H1 (cell line): ENCODE measurements at regions not wholly inside any gene's neighbourhood (a gene's known extent, or its start where the extent isn't known, plus 50 kb on each side); places are given as distances from the start of the nearest gene placed in this dataset.

Experiments
- CTCF ChIA-PET: fragments of 300-600 bp; sonication (Branson Sonifier 250); formaldehyde crosslinking; loops from one replicate; lab custom pipeline; 2021; ENCODE audit not compliant: partially characterized antibody; lab: Charles Lee
- POLR2A ChIA-PET: fragments of 300-600 bp; sonication (Branson Sonifier 250); formaldehyde crosslinking; loops from one replicate; lab custom pipeline; 2021; ENCODE audit warnings: inconsistent platforms; ENCODE audit not compliant: partially characterized antibody; lab: Charles Lee
- DNase-seq, 2 experiments: peaks; one replicate each; pipeline versions ENCODE4 v3.0.0 to v3.0.0-alpha.2; 2010 to 2022; ENCODE audit warnings: low spot score in 2 of 2, low read depth in 1 of 2, mixed read lengths in 1 of 2
- FAIRE-seq: peaks from 2 replicates; lab custom pipeline; 2011; peaks lifted over from hg19 to GRCh38; lab: Jason Lieb, UNC
- H2AFZ ChIP-seq: 2 replicates; pipeline ENCODE4 v1.8.1; 2012; ENCODE audit warnings: low read length, inconsistent platforms
- H2AK5ac ChIP-seq: 2 replicates; pipeline ENCODE4 v1.6.1; 2013; ENCODE audit warnings: low read depth, low read length
- H2BK120ac ChIP-seq: replicated peaks from 2 replicates; pipeline ENCODE3; 2013; ENCODE audit warnings: low read depth, low read length, inconsistent platforms
- H2BK12ac ChIP-seq: 2 replicates; pipeline ENCODE4 v1.6.1; 2013; ENCODE audit warnings: low read depth, low read length
- H2BK15ac ChIP-seq: 2 replicates; pipeline ENCODE4 v1.6.1; 2013; ENCODE audit warnings: low read length
- H2BK20ac ChIP-seq: 2 replicates; pipeline ENCODE4 v1.6.1; 2013; ENCODE audit warnings: low read length
- H2BK5ac ChIP-seq: 2 replicates; pipeline ENCODE4 v1.6.1; 2013; ENCODE audit warnings: low read depth, low read length
- H3K14ac ChIP-seq: 2 replicates; pipeline ENCODE4 v1.6.1; 2013; ENCODE audit warnings: inconsistent platforms; ENCODE audit not compliant: insufficient read length
- H3K18ac ChIP-seq: 2 replicates; pipeline ENCODE4 v1.6.1; 2013; ENCODE audit warnings: low read length; ENCODE audit errors: extremely low read depth
- H3K23ac ChIP-seq: 2 replicates; pipeline ENCODE4 v1.6.1; 2013; ENCODE audit warnings: inconsistent platforms; ENCODE audit not compliant: insufficient read length
- H3K23me2 ChIP-seq: 2 replicates; pipeline ENCODE4 v1.6.1; 2013; ENCODE audit warnings: low read depth, low read length
- H3K27ac ChIP-seq: 2 replicates; pipeline ENCODE4 v1.6.1; 2011; ENCODE audit warnings: low read depth, low read length, inconsistent platforms
- H3K27me3 ChIP-seq, 4 experiments: replicated peaks in 1 of 4; 1 replicate in 1 of 4; 2 replicates in 3 of 4; pipeline versions ENCODE4 v1.6.1 to v1.8.1; 2011 to 2013; ENCODE audit warnings: low read length in 3 of 4, mild to moderate bottlenecking in 3 of 4, inconsistent platforms in 2 of 4, mixed read lengths in 2 of 4, moderate library complexity in 1 of 4; ENCODE audit not compliant: control insufficient read depth in 3 of 4, insufficient read depth in 3 of 4; ENCODE audit errors: extremely low read depth in 1 of 4
- H3K36me3 ChIP-seq, 4 experiments: 2 replicates each; pipeline versions ENCODE4 v1.6.1 to v1.8.1; 2011 to 2013; ENCODE audit warnings: mild to moderate bottlenecking in 4 of 4, low read length in 3 of 4, moderate library complexity in 2 of 4, control low read depth in 1 of 4, inconsistent platforms in 1 of 4; ENCODE audit not compliant: insufficient read depth in 4 of 4, control insufficient read depth in 2 of 4
- H3K4ac ChIP-seq: replicated peaks from 2 replicates; pipeline ENCODE3; 2013; ENCODE audit warnings: low read length, low read depth, mixed read lengths, inconsistent platforms; ENCODE audit not compliant: insufficient read length
- H3K4me1 ChIP-seq, 4 experiments: replicated peaks in 1 of 4; 1 replicate in 1 of 4; 2 replicates in 3 of 4; pipeline versions ENCODE4 v1.6.1 to v1.8.1; 2011 to 2013; ENCODE audit warnings: low read length in 3 of 4, inconsistent platforms in 2 of 4, mixed read lengths in 1 of 4; ENCODE audit not compliant: insufficient read depth in 4 of 4, control insufficient read depth in 3 of 4
- H3K4me2 ChIP-seq, 2 experiments: 2 replicates each; pipeline versions ENCODE4 v1.6.1 to v1.8.1; 2011 to 2013; ENCODE audit warnings: low read depth in 2 of 2, low read length in 2 of 2, control low read depth in 1 of 2, inconsistent platforms in 1 of 2, mild to moderate bottlenecking in 1 of 2; ENCODE audit not compliant: insufficient read depth in 1 of 2
- H3K4me3 ChIP-seq, 4 experiments: fragments of 200-600, 300-600 bp in 1 of 4; sonication (generic), shearing (Covaris generic), sonication (Bioruptor Twin) in 1 of 4; 2 replicates each; pipeline versions ENCODE4 v1.5.1 to v1.8.1; 2011 to 2016; ENCODE audit warnings: low read length in 4 of 4, low read depth in 3 of 4, control low read depth in 2 of 4, inconsistent platforms in 2 of 4, mild to moderate bottlenecking in 2 of 4, mixed read lengths in 1 of 4, moderate library complexity in 1 of 4; ENCODE audit not compliant: insufficient read depth in 2 of 4; ENCODE audit errors: extremely low read depth in 1 of 4
- H3K56ac ChIP-seq: replicated peaks from 2 replicates; pipeline ENCODE3; 2013; ENCODE audit warnings: low read depth, mild to moderate bottlenecking, mixed read lengths, low read length, inconsistent platforms; ENCODE audit not compliant: insufficient read length
- H3K79me1 ChIP-seq: 2 replicates; pipeline ENCODE4 v1.6.1; 2013; ENCODE audit warnings: low read depth, low read length, control low read depth
- H3K79me2 ChIP-seq, 2 experiments: 2 replicates each; pipeline versions ENCODE4 v1.6.1 to v1.8.1; 2012 to 2013; ENCODE audit warnings: low read length in 2 of 2, mild to moderate bottlenecking in 2 of 2, inconsistent platforms in 1 of 2; ENCODE audit not compliant: insufficient read depth in 2 of 2, control insufficient read depth in 1 of 2
- H3K9ac ChIP-seq, 4 experiments: replicated peaks in 1 of 4; 1 replicate in 1 of 4; 2 replicates in 3 of 4; pipeline versions ENCODE4 v1.6.1 to v1.8.1; 2011 to 2013; ENCODE audit warnings: low read depth in 3 of 4, low read length in 3 of 4, control low read depth in 2 of 4, mild to moderate bottlenecking in 2 of 4, moderate library complexity in 2 of 4, inconsistent platforms in 1 of 4; ENCODE audit errors: extremely low read depth in 1 of 4
- H3K9me3 ChIP-seq, 2 experiments: 2 replicates each; pipeline versions ENCODE4 v1.6.1 to v1.8.1; 2012 to 2013; ENCODE audit warnings: mild to moderate bottlenecking in 2 of 2, moderate library complexity in 2 of 2, control low read depth in 1 of 2, inconsistent platforms in 1 of 2, low read depth in 1 of 2, low read length in 1 of 2, mixed read lengths in 1 of 2; ENCODE audit not compliant: insufficient read depth in 2 of 2
- H4K20me1 ChIP-seq, 2 experiments: replicated peaks in 1 of 2; 2 replicates each; pipeline versions ENCODE3 to v1.8.1; 2011 to 2013; ENCODE audit warnings: inconsistent platforms in 2 of 2, low read length in 2 of 2, mild to moderate bottlenecking in 1 of 2; ENCODE audit not compliant: insufficient read depth in 2 of 2, control insufficient read depth in 1 of 2
- H4K5ac ChIP-seq: 2 replicates; pipeline ENCODE4 v1.6.1; 2013; ENCODE audit warnings: low read length, low read depth, mixed read lengths, inconsistent platforms; ENCODE audit not compliant: insufficient read length
- H4K8ac ChIP-seq: 2 replicates; pipeline ENCODE4 v1.8.0; 2013; ENCODE audit warnings: mild to moderate bottlenecking, moderate library complexity, low read length, inconsistent platforms; ENCODE audit not compliant: insufficient read depth; ENCODE audit errors: extremely low read depth
- H4K91ac ChIP-seq: replicated peaks from 2 replicates; pipeline ENCODE3; 2013; ENCODE audit warnings: low read length, mixed read lengths, inconsistent platforms; ENCODE audit not compliant: insufficient read length
- ZNF274 ChIP-seq: IDR thresholded peaks from 2 replicates; pipeline ENCODE4 v1.7.0; 2012; ENCODE audit warnings: low read length, borderline replicate concordance; ENCODE audit errors: extremely low read depth
- WGBS, 2 experiments: shearing (Covaris generic) in 1 of 2; methylation state at CpG; one replicate each; pipeline versions ENCODE4 v1.1.6 to v1.1.7; 2013 to 2015; ENCODE audit warnings: low lambda C conversion rate in 2 of 2, mixed read lengths in 2 of 2, inconsistent platforms in 1 of 2, low coverage in 1 of 2, missing lambda C conversion rate in 1 of 2; ENCODE audit not compliant: insufficient replicate concordance in 2 of 2, insufficient coverage in 1 of 2, insufficient read length in 1 of 2; ENCODE audit errors: extremely low coverage in 1 of 2, missing lambda C conversion rate in 1 of 2; 5-methylcytosine and 5-hydroxymethylcytosine counted together

DNA sequence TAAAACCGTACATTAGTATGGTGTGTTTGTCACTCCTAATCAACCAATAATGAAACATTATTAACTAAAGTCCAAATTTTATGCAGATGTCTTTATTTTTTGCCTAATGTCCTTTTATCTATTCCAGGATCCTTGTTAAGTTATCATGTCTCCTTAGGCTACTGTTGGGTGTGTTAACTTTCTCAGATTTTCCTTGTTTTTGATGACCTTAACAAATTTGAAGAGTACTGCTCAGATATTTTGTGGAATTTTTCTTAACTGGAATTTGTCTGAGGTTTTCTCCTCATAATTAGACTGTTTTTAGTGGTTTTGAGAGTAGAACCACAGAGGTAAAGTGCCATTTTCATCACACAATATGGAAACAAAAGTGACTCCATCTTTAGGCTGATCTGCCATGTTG is 406.3 kb downstream of the MEI4 start:
- POLR2A ChIA-PET, result no interaction called here
- H3K56ac ChIP-seq, result no peak overlapping the region
- no peaks in the 10 kb centered on the region for H3K36me3 ChIP-seq
- no peak overlapping the region for H2BK15ac ChIP-seq
- H3K4me1 ChIP-seq, result no peaks in the 10 kb centered on the region
- H3K79me1 ChIP-seq, result no peaks in the 10 kb centered on the region
- H3K4me2 ChIP-seq, result no peak overlapping the region
- no peaks in the 10 kb centered on the region for H3K79me2 ChIP-seq
- FAIRE-seq, result no peak
- H4K8ac ChIP-seq, result no peak overlapping the region
- H2AFZ ChIP-seq, result no peak overlapping the region
- H2BK120ac ChIP-seq, result no peak overlapping the region
- H3K27me3 ChIP-seq, result peaks cover 0 to 1% (median 0%) of the 10 kb centered on the region in 4 experiments; a peak in 1 of 7 replicates
- no peak overlapping the region for H2BK20ac ChIP-seq
- no peak overlapping the region for H3K23ac ChIP-seq
- no peak for DNase-seq
- no peak overlapping the region for H3K4me3 ChIP-seq
- no peak overlapping the region for H4K91ac ChIP-seq
- H2BK5ac ChIP-seq, result no peak overlapping the region
- no peaks in the 10 kb centered on the region for H4K20me1 ChIP-seq
- no peak overlapping the region for H3K4ac ChIP-seq
- CTCF ChIA-PET, result no interaction called here
- 89% methylated on average over 1 of the region's 1 CpG; no CpG with 5 or more reads in 1 of the 2 experiments for WGBS, 2 experiments
- H3K9ac ChIP-seq, result no peak overlapping the region
- H3K23me2 ChIP-seq, result no peaks in the 10 kb centered on the region
- no peak overlapping the region for H2BK12ac ChIP-seq
- no peak overlapping the region for H4K5ac ChIP-seq
- no peak overlapping the region for H3K27ac ChIP-seq
- no peak overlapping the region for H3K18ac ChIP-seq
- H2AK5ac ChIP-seq, result no peak overlapping the region
- H3K9me3 ChIP-seq, result no peaks in the 10 kb centered on the region
- H3K14ac ChIP-seq, result no peak overlapping the region
- TF ChIP-seq ZNF274, result no peak
